WTC11 (cell line): ENCODE measurements at regions not wholly inside any gene's neighbourhood (a gene's known extent, or its start where the extent isn't known, plus 50 kb on each side); places are given as distances from the start of the nearest gene placed in this dataset.

Experiments used
- ATAC-seq: fragments of 200-7000 bp; cut with Tn5 transposase; 2 replicates; pipeline ENCODE4 v1.10.0; 2021; ENCODE audit warnings: mild to moderate bottlenecking, moderate library complexity
- CTCF ChIA-PET: fragments of 300-600 bp; sonication (Branson Sonifier 250); formaldehyde crosslinking; loops from one replicate; lab custom pipeline; 2021; ENCODE audit warnings: antibody characterized with exemption; lab: Charles Lee
- POLR2A ChIA-PET: fragments of 350-600 bp; sonication (Branson Sonifier 250); formaldehyde crosslinking; loops from one replicate; lab custom pipeline; 2021; ENCODE audit warnings: antibody characterized with exemption; lab: Charles Lee
- DNase-seq: peaks from one replicate; pipeline ENCODE4 v3.0.0; 2021; ENCODE audit warnings: low spot score
- H3K27ac Mint-ChIP-seq: 2 replicates; pipeline ENCODE4 v1.8.0; 2021; ENCODE audit warnings: mixed read lengths
- H3K27me3 Mint-ChIP-seq: 2 replicates; pipeline ENCODE4 v1.8.0; 2021; ENCODE audit warnings: low read depth, mild to moderate bottlenecking, moderate library complexity, mixed read lengths
- H3K36me3 Mint-ChIP-seq: 2 replicates; pipeline ENCODE4 v1.8.0; 2021; ENCODE audit warnings: mixed read lengths
- H3K4me1 Mint-ChIP-seq: 2 replicates; pipeline ENCODE4 v1.8.0; 2022; ENCODE audit warnings: mixed read lengths
- H3K4me3 Mint-ChIP-seq: 2 replicates; pipeline ENCODE4 v1.8.0; 2021; ENCODE audit warnings: mild to moderate bottlenecking, moderate library complexity, mixed read lengths
- H3K9me3 Mint-ChIP-seq: 2 replicates; pipeline ENCODE4 v1.8.0; 2021; ENCODE audit warnings: mixed read lengths
- ATF1 ChIP-seq: sonication (generic); formaldehyde crosslinking; IDR thresholded peaks from 2 replicates; pipeline ENCODE4 v1.8.1; 2023; ENCODE audit warnings: mild to moderate bottlenecking, moderate library complexity, missing genetic modification reagents
- ESRRA ChIP-seq: sonication (generic); formaldehyde crosslinking; IDR thresholded peaks from 2 replicates; pipeline ENCODE4 v1.8.1; 2022; ENCODE audit warnings: mild to moderate bottlenecking, missing genetic modification reagents, borderline replicate concordance
- ETV6 ChIP-seq: sonication (generic); formaldehyde crosslinking; IDR thresholded peaks from 2 replicates; pipeline ENCODE4 v1.8.1; 2022; ENCODE audit warnings: mild to moderate bottlenecking, missing genetic modification reagents
- GRHL2 ChIP-seq: fragments of 250-450 bp; sonication (Bioruptor Pico); IDR thresholded peaks from 2 replicates; pipeline ENCODE4 v1.8.0; 2022; ENCODE audit warnings: mild to moderate bottlenecking, moderate library complexity; ENCODE audit not compliant: insufficient replicate concordance, severe bottlenecking
- HMGA2 ChIP-seq: fragments of 250-450 bp; sonication (Bioruptor Pico); IDR thresholded peaks from 2 replicates; pipeline ENCODE4 v1.4.0; 2021; ENCODE audit warnings: mild to moderate bottlenecking, moderate library complexity
- IRF1 ChIP-seq: sonication (generic); formaldehyde crosslinking; IDR thresholded peaks from 2 replicates; pipeline ENCODE4 v1.8.0; 2023; ENCODE audit warnings: missing genetic modification reagents
- KAT7 ChIP-seq: sonication (generic); formaldehyde crosslinking; IDR thresholded peaks from 2 replicates; pipeline ENCODE4 v1.8.1; 2023; ENCODE audit warnings: missing genetic modification reagents, mild to moderate bottlenecking, borderline replicate concordance
- MXD4 ChIP-seq: fragments of 250-450 bp; sonication (Bioruptor Pico); IDR thresholded peaks from 2 replicates; pipeline ENCODE4 v1.8.0; 2021; ENCODE audit warnings: mild to moderate bottlenecking, moderate library complexity, borderline replicate concordance
- NFATC4 ChIP-seq: fragments of 250-450 bp; sonication (Bioruptor Pico); IDR thresholded peaks from 2 replicates; pipeline ENCODE4 v1.9.0; 2021; ENCODE audit warnings: mild to moderate bottlenecking
- NFE2L1 ChIP-seq: sonication (generic); formaldehyde crosslinking; IDR thresholded peaks from 2 replicates; pipeline ENCODE4 v1.8.1; 2023; ENCODE audit warnings: missing genetic modification reagents
- NR3C1 ChIP-seq: sonication (generic); formaldehyde crosslinking; conservative IDR thresholded peaks from 2 replicates; pipeline ENCODE4 v1.8.1; 2023; ENCODE audit warnings: low read depth, mild to moderate bottlenecking, missing genetic modification reagents
- SMAD4 ChIP-seq: sonication (generic); formaldehyde crosslinking; IDR thresholded peaks from 2 replicates; pipeline ENCODE4 v1.8.0; 2022; ENCODE audit warnings: mild to moderate bottlenecking, missing genetic modification reagents
- STAT6 ChIP-seq: sonication (generic); formaldehyde crosslinking; conservative IDR thresholded peaks from 2 replicates; pipeline ENCODE4 v1.8.1; 2023; ENCODE audit warnings: mild to moderate bottlenecking, low read depth, missing genetic modification reagents, moderate library complexity
- TCF7 ChIP-seq: sonication (generic); formaldehyde crosslinking; IDR thresholded peaks from 2 replicates; pipeline ENCODE4 v1.8.0; 2022; ENCODE audit warnings: mild to moderate bottlenecking, low read depth, missing genetic modification reagents, moderate library complexity
- TEAD1 ChIP-seq: sonication (generic); formaldehyde crosslinking; IDR thresholded peaks from 2 replicates; pipeline ENCODE4 v1.8.0; 2022; ENCODE audit warnings: mild to moderate bottlenecking, missing genetic modification reagents
- TEAD4 ChIP-seq: sonication (generic); formaldehyde crosslinking; IDR thresholded peaks from 2 replicates; pipeline ENCODE4 v1.8.0; 2022; ENCODE audit warnings: mild to moderate bottlenecking, missing genetic modification reagents
- TP53 ChIP-seq: sonication (generic); formaldehyde crosslinking; IDR thresholded peaks from 2 replicates; pipeline ENCODE4 v1.8.1; 2023; ENCODE audit warnings: mild to moderate bottlenecking, missing genetic modification reagents
- ZNF121 ChIP-seq: sonication (generic); formaldehyde crosslinking; IDR thresholded peaks from 2 replicates; pipeline ENCODE4 v1.8.0; 2023; ENCODE audit warnings: missing genetic modification reagents
- ZNF138 ChIP-seq: sonication (generic); formaldehyde crosslinking; conservative IDR thresholded peaks from 2 replicates; pipeline ENCODE4 v1.8.1; 2022; ENCODE audit warnings: mild to moderate bottlenecking, moderate library complexity, missing genetic modification reagents
- ZNF232 ChIP-seq: sonication (generic); formaldehyde crosslinking; IDR thresholded peaks from 2 replicates; pipeline ENCODE4 v1.8.0; 2022; ENCODE audit warnings: mild to moderate bottlenecking, missing genetic modification reagents
- ZNF317 ChIP-seq: sonication (generic); formaldehyde crosslinking; IDR thresholded peaks from 2 replicates; pipeline ENCODE4 v1.8.1; 2023; ENCODE audit warnings: low read depth, mild to moderate bottlenecking, moderate library complexity, missing genetic modification reagents, borderline replicate concordance
- ZNF396 ChIP-seq: fragments of 250-450 bp; sonication (Bioruptor Pico); IDR thresholded peaks from 2 replicates; pipeline ENCODE4 v1.8.0; 2021; ENCODE audit warnings: mild to moderate bottlenecking, moderate library complexity, borderline replicate concordance
- TF ChIP-seq, protein P1 (sequence below): sonication (generic); formaldehyde crosslinking; IDR thresholded peaks from 2 replicates; pipeline ENCODE4 v1.8.1; 2023; ENCODE audit warnings: mild to moderate bottlenecking, missing genetic modification reagents, moderate library complexity
- TF ChIP-seq, protein P2 (sequence below): sonication (generic); formaldehyde crosslinking; conservative IDR thresholded peaks from 2 replicates; pipeline ENCODE4 v1.8.1; 2022; ENCODE audit warnings: mild to moderate bottlenecking, missing genetic modification reagents
- TF ChIP-seq, protein P3 (sequence below): fragments of 250-450 bp; sonication (Bioruptor Pico); conservative IDR thresholded peaks from 2 replicates; pipeline ENCODE4 v1.9.0; 2021; ENCODE audit warnings: mild to moderate bottlenecking

GRCh38 chr10:33860552-33860951 is 526.1 kb upstream of the NRP1 start:
- Mint-ChIP-seq H3K9me3 (peaks cover 9% of the 10 kb centered on the region), H3K4me3 (no peak overlapping the region), H3K27me3 (no peaks in the 10 kb centered on the region; the same call in 1 of the 2 replicates), H3K27ac (no peak overlapping the region), H3K36me3 (0 out of 2 replicates have a peak, but pooled peaks cover 1% of the 10 kb centered on the region), H3K4me1 (peaks cover 29% of the 10 kb centered on the region)
- DNase-seq (no peak), ATAC-seq (no peak)
- POLR2A ChIA-PET = no interaction called here
- TF ChIP-seq, protein P1, sequence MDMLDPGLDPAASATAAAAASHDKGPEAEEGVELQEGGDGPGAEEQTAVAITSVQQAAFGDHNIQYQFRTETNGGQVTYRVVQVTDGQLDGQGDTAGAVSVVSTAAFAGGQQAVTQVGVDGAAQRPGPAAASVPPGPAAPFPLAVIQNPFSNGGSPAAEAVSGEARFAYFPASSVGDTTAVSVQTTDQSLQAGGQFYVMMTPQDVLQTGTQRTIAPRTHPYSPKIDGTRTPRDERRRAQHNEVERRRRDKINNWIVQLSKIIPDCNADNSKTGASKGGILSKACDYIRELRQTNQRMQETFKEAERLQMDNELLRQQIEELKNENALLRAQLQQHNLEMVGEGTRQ (CRISPR knock-in tag) = no peak
- TF ChIP-seq ATF1 (CRISPR knock-in tag) (no peak), ZNF121 (CRISPR knock-in tag) (no peak), TEAD4 (no peak), ZNF138 (CRISPR knock-in tag) (no peak), SMAD4 (CRISPR knock-in tag) (no peak), GRHL2 (no peak), KAT7 (no peak), ESRRA (CRISPR knock-in tag) (no peak), TEAD1 (CRISPR knock-in tag) (no peak), ZNF317 (no peak), NFE2L1 (CRISPR knock-in tag) (no peak), TP53 (no peak), IRF1 (CRISPR knock-in tag) (no peak), TCF7 (no peak)
- TF ChIP-seq, protein P2, sequence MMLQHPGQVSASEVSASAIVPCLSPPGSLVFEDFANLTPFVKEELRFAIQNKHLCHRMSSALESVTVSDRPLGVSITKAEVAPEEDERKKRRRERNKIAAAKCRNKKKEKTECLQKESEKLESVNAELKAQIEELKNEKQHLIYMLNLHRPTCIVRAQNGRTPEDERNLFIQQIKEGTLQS (CRISPR knock-in tag) = no peak
- CTCF ChIA-PET = interaction anchor here (0.7 kb wide), 1 partner anchor 636 kb away, joined by 4 read pairs; no protein-coding TSS in a partner anchor

DNA sequence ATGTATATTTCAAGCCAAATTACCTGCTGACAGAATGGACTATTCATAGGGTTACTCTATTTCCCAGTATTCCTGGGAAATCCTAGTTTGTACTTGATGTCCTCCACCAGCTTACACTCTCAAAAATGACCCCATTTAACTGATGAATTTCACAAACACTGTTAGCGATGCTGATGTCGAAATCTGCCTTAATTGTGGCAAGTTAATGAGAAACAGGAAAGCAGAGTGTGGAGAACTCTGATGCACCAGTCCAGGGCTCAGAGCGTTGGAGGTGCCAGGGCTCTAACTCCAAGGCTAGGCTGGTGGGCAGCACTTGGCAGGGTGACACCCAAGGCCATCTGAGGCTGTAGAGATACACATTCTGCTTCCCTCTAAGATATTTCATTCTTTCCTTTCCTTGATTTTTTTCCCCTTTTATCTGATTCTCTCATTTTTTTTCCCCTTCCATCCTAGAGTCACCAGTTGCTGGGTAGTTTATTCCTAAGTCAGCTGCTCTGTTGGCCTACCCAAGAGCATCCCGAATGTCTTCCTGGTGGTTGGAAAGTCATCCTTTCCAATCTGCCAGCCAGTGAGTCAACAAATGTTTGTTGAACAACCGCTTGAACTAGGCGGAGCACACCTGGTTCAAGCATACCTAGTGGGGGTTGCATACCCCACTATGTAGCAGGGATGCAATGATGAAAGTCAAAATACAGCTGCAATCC is 525.0 kb upstream of the NRP1 start:
- Mint-ChIP-seq H3K27me3 (no peaks in the 10 kb centered on the region; the same call in 1 of the 2 replicates), H3K4me1 (peaks cover 29% of the 10 kb centered on the region), H3K9me3 (peaks cover 11% of the 10 kb centered on the region), H3K36me3 (0 out of 2 replicates have a peak, but pooled peaks cover 1% of the 10 kb centered on the region), H3K4me3 (no peak overlapping the region), H3K27ac (peak overlapping the region; percentile 6; the same call in 1 of the 2 replicates)
- ChIA-PET POLR2A (no interaction called here), CTCF (no interaction called here)
- no peak for ATAC-seq
- no peak for DNase-seq
- TF ChIP-seq STAT6 (CRISPR knock-in tag) (no peak), ATF1 (CRISPR knock-in tag) (no peak), IRF1 (CRISPR knock-in tag) (no peak), ESRRA (CRISPR knock-in tag) (no peak), ZNF396 (CRISPR knock-in tag) (no peak), NFATC4 (no peak), ZNF232 (CRISPR knock-in tag) (no peak), ETV6 (CRISPR knock-in tag) (no peak), HMGA2 (CRISPR knock-in tag) (no peak), TP53 (no peak), MXD4 (CRISPR knock-in tag) (no peak), NR3C1 (CRISPR knock-in tag) (no peak)
- TF ChIP-seq, protein P3, sequence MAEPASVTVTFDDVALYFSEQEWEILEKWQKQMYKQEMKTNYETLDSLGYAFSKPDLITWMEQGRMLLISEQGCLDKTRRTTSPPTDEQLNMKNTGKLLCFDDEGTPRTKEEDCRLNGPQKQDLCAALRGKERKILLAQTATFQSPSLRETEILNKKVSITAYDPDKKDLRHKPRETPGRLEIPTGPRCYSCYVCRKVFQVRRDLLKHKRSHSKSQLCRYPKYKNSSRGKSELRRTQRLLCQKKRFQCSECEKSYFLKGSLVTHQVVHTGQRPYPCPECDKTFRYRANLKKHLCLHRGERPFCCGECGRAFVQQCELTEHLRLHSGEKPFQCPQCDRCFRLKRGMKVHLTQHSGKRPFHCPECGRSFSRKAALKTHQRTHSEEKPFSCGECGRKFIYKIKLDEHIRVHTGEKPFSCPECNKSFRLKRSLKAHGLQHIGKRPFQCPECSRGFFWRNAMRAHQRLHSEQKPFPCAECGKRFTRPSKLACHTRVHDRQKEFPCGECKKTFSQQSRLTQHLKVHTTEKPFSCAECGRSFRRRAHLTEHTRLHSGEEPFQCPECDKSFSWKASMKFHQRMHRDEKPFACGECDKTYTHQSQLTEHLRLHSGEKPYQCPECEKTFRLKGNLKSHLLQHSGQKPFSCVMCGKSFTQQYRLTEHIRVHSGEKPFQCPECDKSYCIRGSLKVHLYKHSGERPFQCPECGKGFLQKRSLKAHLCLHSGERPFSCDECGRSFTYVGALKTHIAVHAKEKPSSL (CRISPR knock-in tag) = no peak
- TF ChIP-seq, protein P1 (CRISPR knock-in tag) = no peak
